DMS 273 (cell line): ENCODE measurements at regions not wholly inside any gene's neighbourhood (a gene's known extent, or its start where the extent isn't known, plus 50 kb on each side); places are given as distances from the start of the nearest gene placed in this dataset.
"Not testable (repeated sequence)": the region's sequence is repeated elsewhere in the genome, so short reads cannot be mapped to it uniquely, and the experiment has no call there.

Experiments used
- DNase-seq: peaks from one replicate; lab custom pipeline; 2025; ENCODE audit not compliant: unreplicated experiment; lab: John Stamatoyannopoulos, UW

DNA sequence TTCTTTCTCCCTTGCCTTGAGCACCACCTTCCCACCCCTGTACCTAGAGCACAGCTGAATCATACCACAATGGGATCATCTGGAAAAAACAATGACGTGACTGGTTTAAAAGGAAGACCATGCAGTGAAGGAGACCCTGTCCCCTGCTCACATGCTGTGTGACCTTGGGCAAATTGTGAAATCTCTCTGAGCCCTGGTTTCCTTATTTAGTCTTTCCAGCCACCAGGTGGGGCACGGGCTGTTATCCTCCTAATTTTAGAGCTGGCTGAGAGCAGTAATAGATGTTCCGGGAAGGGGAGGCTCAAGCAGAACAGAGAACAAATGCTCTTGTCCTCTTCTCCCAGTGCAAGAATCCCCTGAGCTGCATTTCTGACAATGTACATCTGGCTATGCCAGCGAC lies 198.3 kb downstream of the RPS24 start:
- peak; percentile 36 for DNase-seq

DNA sequence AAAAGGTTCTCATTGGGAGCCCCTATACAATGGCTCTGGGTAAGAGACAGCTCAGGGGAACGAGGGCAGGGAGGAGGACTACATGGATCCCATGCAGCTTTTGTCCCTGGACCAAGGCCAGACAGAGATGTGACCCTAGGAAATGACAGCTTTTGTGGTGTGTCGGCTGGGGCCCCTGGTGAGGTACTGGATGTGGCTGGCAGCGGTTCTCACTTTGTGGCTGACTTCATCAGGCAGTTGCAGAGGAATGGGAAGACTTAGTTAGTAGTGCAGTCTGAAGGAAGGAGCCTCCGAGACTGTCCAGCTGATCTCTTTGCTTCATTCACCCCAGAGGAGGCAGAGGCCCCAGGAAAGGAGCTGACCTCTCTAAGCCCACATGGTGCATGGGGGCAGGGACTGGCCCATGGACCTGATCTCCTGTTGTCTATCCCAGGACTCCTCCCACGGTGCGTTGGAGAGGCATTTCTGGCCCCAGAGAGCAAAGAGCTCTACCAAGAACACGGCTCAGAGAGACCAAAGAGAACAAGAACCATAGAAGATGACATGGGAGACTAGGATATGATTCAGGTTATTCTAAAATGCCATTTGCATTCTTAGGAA lies 202.9 kb downstream of the RPS24 start:
- no peak for DNase-seq

DNA sequence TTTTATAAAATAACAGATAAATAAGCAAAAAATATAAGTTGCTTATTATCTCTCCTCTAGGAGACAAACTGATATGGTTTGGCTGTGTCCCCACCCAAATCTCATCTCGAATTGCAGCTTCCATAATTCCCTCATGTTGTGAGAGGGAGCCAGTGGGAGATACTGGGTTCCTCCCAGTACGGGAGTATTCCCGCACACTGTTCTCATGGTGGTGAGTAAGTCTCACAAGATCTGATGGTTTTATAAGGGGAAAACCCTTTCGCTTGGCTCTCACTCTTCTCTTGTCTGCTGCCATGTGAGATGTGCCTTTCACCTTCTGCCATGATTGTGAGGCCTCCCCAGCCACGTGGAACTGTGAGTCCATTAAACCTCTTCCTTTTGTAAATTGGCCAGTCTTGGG lies 204.3 kb downstream of the RPS24 start:
- not testable (repeated sequence) for DNase-seq

- peak; percentile 75 for DNase-seq
These were observed 213.6 kb downstream of the RPS24 start for GRCh38 chr10:78247266-78247665.

- DNase-seq, result no peak
These were observed 214.2 kb downstream of the RPS24 start for GRCh38 chr10:78247821-78248220.

DNA sequence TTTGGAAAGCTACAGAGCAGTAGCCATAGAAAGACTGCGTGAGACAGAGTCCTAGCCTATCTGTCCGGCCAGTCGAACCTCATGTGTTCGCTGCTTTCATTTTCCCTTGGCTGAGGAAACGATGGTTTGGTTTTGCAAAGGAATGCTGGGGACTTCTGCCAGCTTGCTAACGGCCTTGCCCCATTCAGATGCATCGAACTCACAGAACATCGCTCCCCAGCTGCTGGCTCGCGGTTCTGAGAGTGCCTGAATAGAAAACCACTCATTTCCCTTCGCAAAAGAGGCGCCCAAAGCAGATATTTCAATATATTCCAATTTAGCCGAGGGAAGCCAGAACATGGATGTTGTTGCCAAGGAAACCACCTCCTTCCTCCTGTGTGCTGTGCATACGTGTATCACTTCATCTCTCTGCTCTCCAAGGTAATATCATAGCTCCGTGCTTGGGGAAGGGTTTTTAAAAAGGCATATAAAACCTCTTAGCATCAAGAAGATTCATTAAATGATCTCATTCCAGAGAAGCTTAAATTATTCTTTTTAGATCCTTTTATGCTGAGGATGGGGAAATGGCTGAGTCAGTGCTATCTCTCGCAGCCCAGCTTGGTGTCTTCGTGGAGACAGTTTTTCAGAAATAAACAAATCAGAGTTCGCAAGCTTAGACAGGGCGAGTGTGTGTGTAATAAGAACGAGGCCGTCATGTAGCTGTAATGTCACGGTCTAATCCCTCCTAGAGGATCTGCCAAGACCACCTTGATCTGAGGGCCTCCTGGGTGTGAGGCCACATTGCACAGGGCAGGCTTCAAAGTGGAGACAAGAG lies 215.2 kb downstream of the RPS24 start:
- DNase-seq, result no peak

GRCh38 chr10:78249690-78250089 lies 216.0 kb downstream of the RPS24 start:
- DNase-seq, result no peak

- no peak for DNase-seq
These were observed 216.8 kb downstream of the RPS24 start for GRCh38 chr10:78250313-78251015.

- no peak for DNase-seq
These were observed 217.3 kb downstream of the RPS24 start for GRCh38 chr10:78251016-78251385.

DNA sequence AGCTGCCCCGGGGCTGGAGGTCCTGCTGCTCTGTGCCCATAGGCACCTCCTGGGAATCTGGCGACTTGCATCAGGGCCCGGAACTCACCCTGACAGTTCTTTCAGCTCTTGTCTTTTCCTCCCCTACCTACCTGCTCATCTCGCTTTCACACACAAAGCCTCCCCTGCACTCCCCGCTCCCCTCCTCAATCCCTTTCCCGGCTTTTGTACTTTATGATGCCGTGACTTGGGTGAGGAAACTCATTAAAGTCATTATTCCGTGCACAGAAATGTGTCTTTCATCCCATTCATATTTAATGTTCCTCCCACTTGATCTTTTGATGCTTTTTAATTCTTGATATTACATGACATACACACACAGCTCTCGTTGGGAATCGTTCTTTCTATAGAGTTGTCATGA lies 218.6 kb downstream of the RPS24 start:
- no peak for DNase-seq

- DNase-seq, result no peak
These were observed 219.6 kb downstream of the RPS24 start for GRCh38 chr10:78253063-78253853.

- no peak for DNase-seq
These were observed 220.3 kb downstream of the RPS24 start for GRCh38 chr10:78254013-78254412.

- no peak for DNase-seq
These were observed 221.6 kb downstream of the RPS24 start for GRCh38 chr10:78255214-78255613.

- DNase-seq, result no peak
These were observed 222.4 kb downstream of the RPS24 start for GRCh38 chr10:78255796-78256638.

DNA sequence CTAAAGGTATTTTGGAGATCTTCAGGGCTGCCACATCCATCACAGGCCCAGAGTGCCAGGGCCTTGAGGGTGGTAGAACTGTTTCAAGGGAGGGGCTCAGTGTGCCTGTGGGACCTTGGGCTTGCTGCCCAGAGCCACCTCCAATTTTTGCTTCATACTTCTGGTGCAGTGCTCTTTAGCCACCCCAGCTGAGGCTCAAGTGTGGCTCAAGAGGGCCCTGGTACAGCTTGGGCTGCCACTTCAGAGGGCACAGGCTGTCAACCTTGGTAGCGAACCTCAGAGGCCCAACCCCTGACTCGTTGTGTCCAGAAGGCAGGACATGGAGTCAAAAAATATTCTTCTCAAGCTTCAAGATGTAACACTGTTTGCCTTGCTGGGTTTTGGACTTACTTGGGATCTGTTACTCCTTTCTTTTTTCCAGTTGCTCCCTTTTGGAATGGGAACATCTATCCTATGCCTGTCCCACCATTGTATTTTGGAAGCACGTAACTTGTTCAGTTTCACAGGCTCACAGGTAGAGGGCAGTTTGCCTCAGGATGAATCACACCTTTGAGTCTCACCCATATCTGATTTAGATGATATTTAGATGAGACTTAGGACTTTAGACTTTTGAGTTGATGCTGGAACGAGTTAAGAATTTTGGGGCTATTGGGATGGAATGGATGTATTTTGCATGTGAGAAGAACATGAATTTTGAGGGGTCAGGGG lies 224.8 kb downstream of the RPS24 start:
- DNase-seq, result no peak

DNA sequence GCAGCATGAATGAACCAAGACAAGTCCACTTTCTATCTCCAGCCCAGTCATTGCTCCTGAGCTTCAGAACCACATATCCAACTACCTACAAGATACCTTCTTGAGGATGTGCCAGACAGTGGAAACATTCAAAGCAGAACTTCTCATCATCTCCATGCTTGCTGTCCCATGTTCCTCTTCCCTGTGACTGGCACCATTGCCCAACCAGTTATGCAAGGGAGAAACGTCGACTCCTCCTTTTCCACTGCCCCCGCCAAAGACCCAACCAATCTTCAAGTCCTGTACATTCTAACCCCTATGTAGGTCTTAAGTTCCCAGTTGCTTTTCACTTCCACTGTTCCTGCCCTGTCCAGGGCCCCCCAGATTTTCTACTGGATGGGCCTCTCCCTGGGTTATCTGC lies 225.7 kb downstream of the RPS24 start:
- no peak for DNase-seq

- DNase-seq, result no peak
These were observed 226.5 kb downstream of the RPS24 start for GRCh38 chr10:78260141-78260540.

GRCh38 chr10:78260680-78261079 lies 227.0 kb downstream of the RPS24 start:
- no peak for DNase-seq

DNA sequence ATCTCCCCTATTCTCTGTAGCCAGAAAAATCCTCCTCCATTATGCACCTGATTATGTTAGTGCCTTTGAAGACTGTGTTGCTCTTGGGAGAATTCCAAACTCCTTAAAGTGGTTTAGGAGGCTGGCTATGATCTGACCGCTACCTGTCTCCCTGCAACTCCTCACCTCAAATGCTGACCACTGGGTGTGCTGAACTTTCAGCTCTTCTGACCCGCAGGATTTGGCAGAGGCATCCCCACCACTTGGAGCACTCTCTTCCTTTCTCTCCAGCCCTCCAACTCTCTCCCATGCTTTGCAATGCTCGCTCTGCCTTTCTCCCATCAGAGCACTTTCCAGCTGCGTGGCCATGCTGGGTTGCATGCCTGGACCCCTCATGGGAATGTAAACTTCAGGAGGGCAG lies 227.6 kb downstream of the RPS24 start:
- DNase-seq, result no peak

DNA sequence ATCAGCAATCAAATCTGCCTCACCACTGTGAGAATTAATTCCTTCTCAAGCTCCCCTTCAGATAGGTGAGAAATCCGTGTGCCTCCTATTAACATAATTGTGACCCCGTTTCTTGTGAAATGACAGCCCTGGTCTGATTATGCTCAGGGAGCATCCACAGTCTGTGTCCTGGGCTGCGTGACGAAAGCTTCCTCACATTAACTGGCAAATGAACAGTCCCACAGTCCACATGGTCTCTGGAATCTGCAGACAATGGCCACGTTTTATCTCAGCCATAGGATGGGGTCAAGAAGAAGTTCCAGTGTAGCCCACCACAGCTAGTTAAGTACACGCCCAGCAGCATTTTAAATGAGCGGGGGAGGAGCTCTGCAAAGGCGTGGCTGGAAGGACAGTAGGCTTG lies 229.2 kb downstream of the RPS24 start:
- DNase-seq, result no peak
